BJ (cell line): ENCODE measurements at regions not wholly inside any gene's neighbourhood (a gene's known extent, or its start where the extent isn't known, plus 50 kb on each side); places are given as distances from the start of the nearest gene placed in this dataset.
"Not testable (repeated sequence)": the region's sequence is repeated elsewhere in the genome, so short reads cannot be mapped to it uniquely, and the experiment has no call there.

Source experiments
- CTCF ChIA-PET: fragments of 350-600 bp; formaldehyde crosslinking; extraction: SDS; loops from one replicate; lab custom pipeline; 2021; ENCODE audit warnings: antibody characterized with exemption, inconsistent platforms; lab: Yijun Ruan, JAX
- POLR2A ChIA-PET: fragments of 300-600 bp; sonication (Branson Sonifier 250); formaldehyde crosslinking; extraction: SDS; loops from one replicate; lab custom pipeline; 2021; ENCODE audit warnings: antibody characterized with exemption; lab: Charles Lee
- DNase-seq: peaks from one replicate; pipeline ENCODE4 v3.0.0-alpha.2; 2011; ENCODE audit warnings: low read depth
- H3K27me3 ChIP-seq: 2 replicates; pipeline ENCODE4 v1.6.0; 2011; ENCODE audit warnings: low read length; ENCODE audit not compliant: control insufficient read depth, insufficient read depth
- H3K36me3 ChIP-seq: 2 replicates; pipeline ENCODE4 v1.5.1; 2011; ENCODE audit warnings: low read length; ENCODE audit not compliant: control insufficient read depth, insufficient read depth
- H3K4me3 ChIP-seq: 2 replicates; pipeline ENCODE4 v1.5.1; 2011; ENCODE audit warnings: low read depth, mild to moderate bottlenecking, control low read depth, low read length
- TF ChIP-seq, protein P1 (sequence below): IDR thresholded peaks from 2 replicates; pipeline ENCODE4 v1.5.1; 2011; ENCODE audit warnings: low read depth, mild to moderate bottlenecking, control low read depth, inconsistent platforms, low read length, moderate library complexity; ENCODE audit not compliant: insufficient read depth

- ChIA-PET CTCF (no interaction called here), POLR2A (no interaction called here)
- Histone ChIP-seq H3K4me3 (no peak overlapping the region), H3K27me3 (no peaks in the 10 kb centered on the region; the same call in 1 of the 2 replicates), H3K36me3 (no peaks in the 10 kb centered on the region)
- TF ChIP-seq, protein P1, sequence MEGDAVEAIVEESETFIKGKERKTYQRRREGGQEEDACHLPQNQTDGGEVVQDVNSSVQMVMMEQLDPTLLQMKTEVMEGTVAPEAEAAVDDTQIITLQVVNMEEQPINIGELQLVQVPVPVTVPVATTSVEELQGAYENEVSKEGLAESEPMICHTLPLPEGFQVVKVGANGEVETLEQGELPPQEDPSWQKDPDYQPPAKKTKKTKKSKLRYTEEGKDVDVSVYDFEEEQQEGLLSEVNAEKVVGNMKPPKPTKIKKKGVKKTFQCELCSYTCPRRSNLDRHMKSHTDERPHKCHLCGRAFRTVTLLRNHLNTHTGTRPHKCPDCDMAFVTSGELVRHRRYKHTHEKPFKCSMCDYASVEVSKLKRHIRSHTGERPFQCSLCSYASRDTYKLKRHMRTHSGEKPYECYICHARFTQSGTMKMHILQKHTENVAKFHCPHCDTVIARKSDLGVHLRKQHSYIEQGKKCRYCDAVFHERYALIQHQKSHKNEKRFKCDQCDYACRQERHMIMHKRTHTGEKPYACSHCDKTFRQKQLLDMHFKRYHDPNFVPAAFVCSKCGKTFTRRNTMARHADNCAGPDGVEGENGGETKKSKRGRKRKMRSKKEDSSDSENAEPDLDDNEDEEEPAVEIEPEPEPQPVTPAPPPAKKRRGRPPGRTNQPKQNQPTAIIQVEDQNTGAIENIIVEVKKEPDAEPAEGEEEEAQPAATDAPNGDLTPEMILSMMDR: no peak
- no peak for DNase-seq
Measured at GRCh38 chr6:13868236-13868635, 53.9 kb upstream of the MCUR1 start.

DNA sequence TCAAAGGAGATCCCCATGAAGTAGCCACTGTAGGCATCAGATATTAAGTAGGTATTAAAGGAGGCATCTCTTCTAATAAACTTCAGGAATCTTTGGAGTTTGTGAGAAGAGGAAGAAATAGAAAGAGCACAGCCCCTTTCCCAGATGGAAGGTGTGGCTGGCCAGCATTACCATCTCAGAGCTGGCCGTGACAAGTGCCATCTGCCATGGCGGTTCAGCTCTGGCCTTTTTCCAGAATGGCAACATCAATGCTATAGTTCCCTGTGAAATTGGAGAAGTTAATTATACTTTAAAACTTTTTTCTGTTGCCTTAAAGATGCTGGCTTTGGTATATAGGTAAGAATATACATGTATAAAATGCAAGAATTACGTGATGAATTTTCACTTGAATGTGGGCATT, 51.9 kb upstream of the MCUR1 start:
- POLR2A ChIA-PET: no interaction called here
- Histone ChIP-seq H3K27me3 (no peaks in the 10 kb centered on the region), H3K4me3 (no peak overlapping the region), H3K36me3 (no peaks in the 10 kb centered on the region)
- TF ChIP-seq, protein P1: no peak
- CTCF ChIA-PET: interaction anchor here (1.0 kb wide), 1 partner anchor 8 kb away, joined by 3 read pairs; no protein-coding TSS in a partner anchor
- no peak for DNase-seq

- Histone ChIP-seq H3K4me3 (no peak overlapping the region), H3K27me3 (no peaks in the 10 kb centered on the region), H3K36me3 (no peaks in the 10 kb centered on the region)
- no peak for DNase-seq
- TF ChIP-seq, protein P1: no peak
- ChIA-PET POLR2A (no interaction called here), CTCF (interaction anchor here (1.0 kb wide), 1 partner anchor 9 kb away, joined by 3 read pairs; no protein-coding TSS in a partner anchor)
Measured at GRCh38 chr6:13865141-13865540, 50.8 kb upstream of the MCUR1 start.

DNA sequence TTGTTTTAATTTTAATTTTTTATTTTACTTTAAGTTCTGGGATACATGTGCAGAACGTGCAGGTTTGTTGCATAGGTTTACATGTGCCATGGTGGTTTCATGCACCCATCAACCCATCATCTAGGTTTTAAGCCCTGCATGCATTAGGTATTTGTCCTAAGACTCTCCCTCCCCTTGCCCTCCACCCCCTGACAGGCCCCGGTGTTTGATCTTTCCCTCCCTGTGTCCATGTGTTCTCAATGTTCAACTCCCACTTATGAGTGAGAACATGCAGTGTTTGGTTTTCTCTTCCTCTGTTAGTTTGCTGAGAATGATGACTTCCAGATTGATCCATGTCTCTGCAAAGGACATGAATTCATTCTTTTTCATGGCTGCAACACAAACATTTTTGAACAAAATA, 50.3 kb upstream of the MCUR1 start:
- POLR2A ChIA-PET, DNase-seq, CTCF ChIA-PET: not testable (repeated sequence)

More for the DNA sequence above, 50.3 kb upstream of the MCUR1 start:
- H3K36me3 ChIP-seq, H3K27me3 ChIP-seq, H3K4me3 ChIP-seq: not testable (repeated sequence)
